ENCODE measurements at regions not wholly inside any gene's neighbourhood (a gene's known extent, or its start where the extent isn't known, plus 50 kb on each side); places are given as distances from the start of the nearest gene placed in this dataset.

GRCh38 chr9:99605016-99605743, 216.5 kb upstream of the NR4A3 start:
- no peak for DNase-seq
- Histone ChIP-seq H3K4me2 (ENCODE audit: insufficient read depth, insufficient read length, low read length) (no peak overlapping the region), H3K27ac (ENCODE audit: insufficient read length, low read depth, low read length) (no peak overlapping the region), H3K4ac (ENCODE audit: low read depth, low read length) (no peak overlapping the region), H3K18ac (ENCODE audit: insufficient read length, low read depth, low read length) (no peak overlapping the region), H3K27me3 (ENCODE audit: insufficient read depth, low read length) (no peaks in the 10 kb centered on the region; the same call in 1 of the 2 replicates), H4K20me1 (ENCODE audit: control insufficient read depth, insufficient read depth, insufficient read length) (no peaks in the 10 kb centered on the region), H2AFZ (ENCODE audit: low read length) (no peak overlapping the region), H3K9me3 (ENCODE audit: control insufficient read depth, low read depth, low read length) (no peaks in the 10 kb centered on the region), H3K79me1 (ENCODE audit: insufficient read depth, low read depth, low read length, poor library complexity, severe bottlenecking) (no peaks in the 10 kb centered on the region), H3K23me2 (ENCODE audit: insufficient read length, low read depth, low read length, poor library complexity, severe bottlenecking) (no peaks in the 10 kb centered on the region), H3K23ac (ENCODE audit: insufficient read length, low read depth, low read length) (no peak overlapping the region), H3K9ac (ENCODE audit: extremely low read depth, insufficient read length, low read length) (no peak overlapping the region), H2BK5ac (ENCODE audit: insufficient read length, low read length) (no peak overlapping the region), H3T11ph (ENCODE audit: low read length) (no peak overlapping the region), H2AK5ac (ENCODE audit: insufficient read length, low read length) (no peak overlapping the region), H3K79me2 (ENCODE audit: insufficient read depth, low read length) (no peaks in the 10 kb centered on the region), H3K56ac (ENCODE audit: insufficient read length, low read depth, low read length) (no peak overlapping the region), H3K14ac (ENCODE audit: insufficient read depth, low read length) (no peak overlapping the region), H2BK120ac (ENCODE audit: low read depth, low read length, poor library complexity, severe bottlenecking) (no peak overlapping the region), H2BK20ac (ENCODE audit: low read depth, low read length, poor library complexity, severe bottlenecking) (no peak overlapping the region), H4K91ac (ENCODE audit: insufficient read length, low read depth, low read length) (no peak overlapping the region), H4K5ac (ENCODE audit: insufficient read length, low read depth, low read length) (no peak overlapping the region), H2BK12ac (ENCODE audit: insufficient read length, low read depth, low read length) (no peak overlapping the region), H4K8ac (replicated peaks; ENCODE audit: insufficient read length, low read depth, low read length) (no peak overlapping the region), H2BK15ac (ENCODE audit: low read depth, low read length) (no peak overlapping the region), H3K4me1 (ENCODE audit: insufficient read depth, low read length) (peaks cover 14% of the 10 kb centered on the region)
- no peak overlapping the region for H3K4me3 Mint-ChIP-seq
- H3K36me3 Mint-ChIP-seq (ENCODE audit: insufficient read depth in 1 of 3, low read depth in 3 of 3) = no peaks in the 10 kb centered on the region
- no CpG with 5 or more reads among the region's 5 CpGs for WGBS (ENCODE audit: extremely low coverage, insufficient read length, low lambda C conversion rate)
- H3K9me3 Mint-ChIP-seq = no peaks in the 10 kb centered on the region
- peaks cover 30 to 34% of the 10 kb centered on the region in 2 experiments for H3K4me1 Mint-ChIP-seq
- peaks cover 56% of the 10 kb centered on the region for H3K27me3 Mint-ChIP-seq (ENCODE audit: low read depth)
- H3K27ac Mint-ChIP-seq = no peak overlapping the region
- no peak for TF ChIP-seq CTCF (conservative IDR thresholded peaks at IDR 0.05)
